ENCODE measurements at regions not wholly inside any gene's neighbourhood (a gene's known extent, or its start where the extent isn't known, plus 50 kb on each side); places are given as distances from the start of the nearest gene placed in this dataset.

- TF ChIP-seq CTCF (IDR thresholded peaks at IDR 0.05) = no peak
- TF ChIP-seq POLR2A (IDR thresholded peaks at IDR 0.05) = no peak
- no peak for TF ChIP-seq POLR2AphosphoS5 (IDR thresholded peaks at IDR 0.05)
Measured at GRCh38 chr11:26783997-26784396, 62.1 kb upstream of the SLC5A12 start.

Measured in breast epithelium (tissue), 3 donors.